K562 (cell line): ENCODE measurements at regions not wholly inside any gene's neighbourhood (a gene's known extent, or its start where the extent isn't known, plus 50 kb on each side); places are given as distances from the start of the nearest gene placed in this dataset.

Source experiments
- ATAC-seq: fragments of 200-7000 bp; cut with Tn5 transposase; 3 replicates; pipeline ENCODE4 v1.9.1; 2020; ENCODE audit warnings: moderate library complexity
- BruUV-seq: library from RNA; stranded (reverse); fragments of 400-500 nt; replicated peaks from 2 replicates; lab custom pipeline; 2021; lab: Mats Ljungman, UMichigan
- CTCF ChIA-PET: fragments of 300-600 bp; formaldehyde crosslinking; extraction: SDS; loops from one replicate; lab custom pipeline; 2021; ENCODE audit warnings: low intra/inter-chr PET ratio; lab: Yijun Ruan, JAX
- POLR2A ChIA-PET: fragments of 300-600, 350-650 bp; sonication (Branson Sonifier 250); formaldehyde crosslinking; extraction: SDS; loops from one replicate; lab custom pipeline; 2021; ENCODE audit warnings: antibody characterized with exemption, inconsistent platforms; lab: Yijun Ruan, JAX
- DNase-seq, 4 experiments: peaks; one replicate each; pipeline versions ENCODE4 v3.0.0 to v3.0.0-alpha.2; 2011 to 2018; ENCODE audit warnings: low spot score in 3 of 4, mixed read lengths in 3 of 4; ENCODE audit errors: extremely low read depth in 1 of 4
- FAIRE-seq: peaks from 2 replicates; lab custom pipeline; 2011; peaks lifted over from hg19 to GRCh38; lab: Jason Lieb, UNC
- H2AFZ ChIP-seq: 2 replicates; pipeline ENCODE4 v1.6.0; 2011; ENCODE audit warnings: low read depth, low read length, control low read depth, inconsistent platforms
- H3K27ac ChIP-seq: fragments of 200-600 bp; 3 replicates; pipeline ENCODE4 v1.8.0; 2011; ENCODE audit warnings: low read depth, mild to moderate bottlenecking, control low read depth, inconsistent platforms, low read length, moderate library complexity, mixed read lengths; ENCODE audit errors: extremely low read depth
- H3K27me3 ChIP-seq, 2 experiments: fragments of 300-600 bp in 1 of 2; 2 replicates in 1 of 2; 3 replicates in 1 of 2; pipeline versions ENCODE4 v1.6.0 to v1.8.0; 2011; ENCODE audit warnings: inconsistent platforms in 2 of 2, low read length in 2 of 2, mild to moderate bottlenecking in 1 of 2, mixed read lengths in 1 of 2, moderate library complexity in 1 of 2; ENCODE audit not compliant: control insufficient read depth in 2 of 2, insufficient read depth in 2 of 2
- H3K36me3 ChIP-seq: fragments of 300-600 bp; 3 replicates; pipeline ENCODE4 v1.8.0; 2011; ENCODE audit warnings: mild to moderate bottlenecking, low read length, inconsistent platforms; ENCODE audit not compliant: control insufficient read depth, insufficient read depth
- H3K4me1 ChIP-seq, 2 experiments: fragments of 200-600 bp in 1 of 2; replicated peaks in 1 of 2; 2 replicates in 1 of 2; 3 replicates in 1 of 2; pipeline versions ENCODE4 v1.5.1 to v1.8.0; 2011; ENCODE audit warnings: inconsistent platforms in 2 of 2, low read length in 2 of 2, mild to moderate bottlenecking in 1 of 2, mixed read lengths in 1 of 2, moderate library complexity in 1 of 2; ENCODE audit not compliant: control insufficient read depth in 2 of 2, insufficient read depth in 2 of 2
- H3K4me2 ChIP-seq: 2 replicates; pipeline ENCODE4 v1.6.1; 2011; ENCODE audit warnings: low read length, control low read depth, inconsistent platforms, mixed read lengths; ENCODE audit not compliant: insufficient read depth
- H3K4me3 ChIP-seq: fragments of 200-600 bp; sonication (generic), shearing (Covaris generic); 2 replicates; pipeline ENCODE4 v1.5.1; 2016; ENCODE audit warnings: control low read depth, inconsistent platforms
- H3K79me2 ChIP-seq: fragments of 200-600 bp; 3 replicates; pipeline ENCODE4 v1.8.0; 2011; ENCODE audit warnings: low read length, inconsistent platforms; ENCODE audit not compliant: control insufficient read depth, insufficient read depth
- H3K9ac ChIP-seq, 2 experiments: 2 replicates each; pipeline versions ENCODE4 v1.6.0 to v1.6.1; 2011; ENCODE audit warnings: low read depth in 2 of 2, low read length in 2 of 2, control low read depth in 1 of 2, inconsistent platforms in 1 of 2, mild to moderate bottlenecking in 1 of 2, mixed read lengths in 1 of 2; ENCODE audit not compliant: insufficient read depth in 1 of 2
- H3K9me1 ChIP-seq: one replicate; pipeline ENCODE4 v1.6.0; 2011; ENCODE audit warnings: inconsistent platforms, mild to moderate bottlenecking, low read length, moderate library complexity; ENCODE audit not compliant: control insufficient read depth, insufficient read depth
- H3K9me3 ChIP-seq: replicated peaks from 2 replicates; pipeline ENCODE4 v1.5.1; 2011; ENCODE audit warnings: low read depth, low read length, inconsistent platforms; ENCODE audit not compliant: control insufficient read depth, insufficient read depth
- H4K20me1 ChIP-seq: replicated peaks from 2 replicates; pipeline ENCODE4 v1.6.1; 2011; ENCODE audit warnings: low read length, inconsistent platforms, mixed read lengths; ENCODE audit not compliant: control insufficient read depth, insufficient read depth
- ERF ChIP-seq: fragments of 450-650 bp; formaldehyde crosslinking; IDR thresholded peaks from 2 replicates; pipeline ENCODE4 v1.4.0; 2020; ENCODE audit warnings: mild to moderate bottlenecking, mixed read lengths
- KDM5B ChIP-seq: fragments of 200-600 bp; sonication (generic); IDR thresholded peaks from 2 replicates; pipeline ENCODE4 v1.6.1; 2012; ENCODE audit warnings: low read depth, mild to moderate bottlenecking, moderate library complexity, low read length, control low read depth, inconsistent platforms; ENCODE audit not compliant: insufficient replicate concordance
- NR2C1 ChIP-seq, 2 experiments: fragments of 450-650 bp; IDR thresholded peaks; 2 replicates each; pipeline ENCODE4 v1.6.1; 2017; ENCODE audit warnings: mild to moderate bottlenecking in 2 of 2, antibody characterized with exemption in 1 of 2, inconsistent platforms in 1 of 2, missing compliant biosample characterization in 1 of 2, missing genetic modification characterization in 1 of 2
- SUPT5H ChIP-seq: fragments of 450-650 bp; IDR thresholded peaks from 2 replicates; pipeline ENCODE4 v1.6.1; 2016
- THRAP3 ChIP-seq: fragments of 450-650 bp; IDR thresholded peaks from 2 replicates; pipeline ENCODE4 v1.6.1; 2016; ENCODE audit warnings: mild to moderate bottlenecking, inconsistent platforms, borderline replicate concordance
- WGBS: fragments of 100-300 bp; shearing (Covaris generic); methylation state at CpG from one replicate; pipeline ENCODE4 v1.1.6; 2016; ENCODE audit warnings: low coverage, mixed read lengths; ENCODE audit not compliant: insufficient coverage; ENCODE audit errors: missing lambda C conversion rate; 5-methylcytosine and 5-hydroxymethylcytosine counted together
- in situ Hi-C: fragments of 300-500 bp; cut with MboI; formaldehyde crosslinking; loops from 4 replicates; pipeline ENCODE4 v1.15.0; 2018; ENCODE audit warnings: inconsistent platforms, mixed read lengths
- intact Hi-C: fragments of 100-400 bp; cut with micrococcal nuclease; formaldehyde crosslinking; loops from 2 replicates; pipeline ENCODE4 v1.14.2; 2022
- TF ChIP-seq, protein P1 (sequence below): sonication (generic); formaldehyde crosslinking; IDR thresholded peaks from 2 replicates; pipeline ENCODE4 v1.8.0; 2022; ENCODE audit warnings: missing genetic modification reagents, mild to moderate bottlenecking, moderate library complexity, borderline replicate concordance
- TF ChIP-seq, protein P2 (sequence below): IDR thresholded peaks from 3 replicates; pipeline ENCODE4 v1.6.1; 2011; ENCODE audit warnings: borderline replicate concordance, mild to moderate bottlenecking, moderate library complexity; ENCODE audit not compliant: insufficient read length; ENCODE audit errors: extremely low read depth

DNA sequence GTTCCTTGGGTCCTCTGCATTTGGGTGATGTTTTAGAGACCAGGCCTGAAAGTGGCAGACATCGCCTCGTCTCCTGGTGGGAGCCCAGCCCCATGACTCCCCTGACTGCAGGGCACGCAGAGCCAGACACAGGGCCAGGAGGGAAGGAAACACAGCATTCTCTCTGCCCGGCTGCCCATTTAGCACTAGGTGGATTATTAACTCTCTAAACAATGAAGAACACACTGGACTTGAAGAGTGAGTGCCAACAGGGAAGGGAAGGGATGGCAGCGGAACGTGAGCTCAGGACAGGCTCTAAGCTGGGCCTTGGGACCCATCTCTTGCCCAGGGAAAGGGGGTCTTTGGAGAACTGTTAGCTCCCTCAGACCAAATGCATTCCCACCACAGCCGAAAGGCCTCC lies 80.4 kb downstream of the TBXT start:
- WGBS = 13% methylated on average over 7 of the region's 7 CpGs
- in situ Hi-C loops = no loop called here
- ChIA-PET CTCF (no interaction called here), POLR2A (interaction anchor here (0.6 to 0.8 kb wide), 2 partner anchors 23 to 337 kb away, joined by 3 read pairs; no protein-coding TSS in a partner anchor)
- Histone ChIP-seq H3K27ac (no peak overlapping the region), H3K9ac (no peak overlapping the region), H2AFZ (no peak overlapping the region), H3K36me3 (no peaks in the 10 kb centered on the region), H3K9me1 (no peaks in the 10 kb centered on the region), H3K27me3 (peaks cover 0 to 11% of the 10 kb centered on the region in 2 experiments; a peak in 1 of 5 replicates), H3K4me2 (no peak overlapping the region), H3K4me3 (no peak overlapping the region), H3K4me1 (no peaks in the 10 kb centered on the region), H4K20me1 (no peaks in the 10 kb centered on the region), H3K79me2 (no peaks in the 10 kb centered on the region), H3K9me3 (no peaks in the 10 kb centered on the region)
- DNase-seq (no peak), ATAC-seq (no peak; the same call in 2 of the 3 replicates), FAIRE-seq (no peak)
- no TSS peak for BruUV-seq
- intact Hi-C loops = no loop called here
- TF ChIP-seq, protein P1, sequence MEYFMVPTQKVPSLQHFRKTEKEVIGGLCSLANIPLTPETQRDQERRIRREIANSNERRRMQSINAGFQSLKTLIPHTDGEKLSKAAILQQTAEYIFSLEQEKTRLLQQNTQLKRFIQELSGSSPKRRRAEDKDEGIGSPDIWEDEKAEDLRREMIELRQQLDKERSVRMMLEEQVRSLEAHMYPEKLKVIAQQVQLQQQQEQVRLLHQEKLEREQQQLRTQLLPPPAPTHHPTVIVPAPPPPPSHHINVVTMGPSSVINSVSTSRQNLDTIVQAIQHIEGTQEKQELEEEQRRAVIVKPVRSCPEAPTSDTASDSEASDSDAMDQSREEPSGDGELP = no peak
- TF ChIP-seq NR2C1 (IDR thresholded peaks at IDR 0.05) = no peak
- no peak for TF ChIP-seq NR2C1 (tag; IDR thresholded peaks at IDR 0.05)
- TF ChIP-seq SUPT5H = no peak
- TF ChIP-seq KDM5B = no peak
- TF ChIP-seq, protein P2, sequence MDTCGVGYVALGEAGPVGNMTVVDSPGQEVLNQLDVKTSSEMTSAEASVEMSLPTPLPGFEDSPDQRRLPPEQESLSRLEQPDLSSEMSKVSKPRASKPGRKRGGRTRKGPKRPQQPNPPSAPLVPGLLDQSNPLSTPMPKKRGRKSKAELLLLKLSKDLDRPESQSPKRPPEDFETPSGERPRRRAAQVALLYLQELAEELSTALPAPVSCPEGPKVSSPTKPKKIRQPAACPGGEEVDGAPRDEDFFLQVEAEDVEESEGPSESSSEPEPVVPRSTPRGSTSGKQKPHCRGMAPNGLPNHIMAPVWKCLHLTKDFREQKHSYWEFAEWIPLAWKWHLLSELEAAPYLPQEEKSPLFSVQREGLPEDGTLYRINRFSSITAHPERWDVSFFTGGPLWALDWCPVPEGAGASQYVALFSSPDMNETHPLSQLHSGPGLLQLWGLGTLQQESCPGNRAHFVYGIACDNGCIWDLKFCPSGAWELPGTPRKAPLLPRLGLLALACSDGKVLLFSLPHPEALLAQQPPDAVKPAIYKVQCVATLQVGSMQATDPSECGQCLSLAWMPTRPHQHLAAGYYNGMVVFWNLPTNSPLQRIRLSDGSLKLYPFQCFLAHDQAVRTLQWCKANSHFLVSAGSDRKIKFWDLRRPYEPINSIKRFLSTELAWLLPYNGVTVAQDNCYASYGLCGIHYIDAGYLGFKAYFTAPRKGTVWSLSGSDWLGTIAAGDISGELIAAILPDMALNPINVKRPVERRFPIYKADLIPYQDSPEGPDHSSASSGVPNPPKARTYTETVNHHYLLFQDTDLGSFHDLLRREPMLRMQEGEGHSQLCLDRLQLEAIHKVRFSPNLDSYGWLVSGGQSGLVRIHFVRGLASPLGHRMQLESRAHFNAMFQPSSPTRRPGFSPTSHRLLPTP = no peak
- no peak for TF ChIP-seq ERF (CRISPR knock-in tag)
- no peak for TF ChIP-seq THRAP3
